SW 1271 (cell line): ENCODE measurements at regions not wholly inside any gene's neighbourhood (a gene's known extent, or its start where the extent isn't known, plus 50 kb on each side); places are given as distances from the start of the nearest gene placed in this dataset.
A peak's percentile ranks its signal among the peaks of the same experiment; 100 is the strongest.
"Not testable (repeated sequence)": the region's sequence is repeated elsewhere in the genome, so short reads cannot be mapped to it uniquely, and the experiment has no call there.

Experiments
- DNase-seq, 2 experiments: peaks; one replicate each; lab custom pipeline; 2025; lab: John Stamatoyannopoulos, UW

DNA sequence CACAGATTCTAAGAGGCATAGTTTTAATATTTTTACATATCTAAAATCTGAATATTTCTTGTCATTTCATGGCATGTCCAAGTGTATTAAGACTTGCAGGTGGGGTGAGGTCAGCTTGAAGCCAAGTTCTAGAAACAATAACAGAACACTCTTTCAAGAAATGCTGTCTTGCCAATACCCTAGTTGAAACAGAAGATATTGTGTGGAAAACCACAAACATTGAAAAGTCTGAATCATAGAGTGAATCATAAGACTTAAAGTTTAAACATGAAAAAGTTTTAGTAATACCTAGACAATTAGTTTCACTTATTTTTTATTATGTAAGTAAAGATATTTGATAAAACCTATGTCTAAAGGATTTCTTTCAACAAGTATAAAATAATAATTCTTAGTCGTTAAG is 191.5 kb upstream of the CAND1 start:
- no peak for DNase-seq

DNA sequence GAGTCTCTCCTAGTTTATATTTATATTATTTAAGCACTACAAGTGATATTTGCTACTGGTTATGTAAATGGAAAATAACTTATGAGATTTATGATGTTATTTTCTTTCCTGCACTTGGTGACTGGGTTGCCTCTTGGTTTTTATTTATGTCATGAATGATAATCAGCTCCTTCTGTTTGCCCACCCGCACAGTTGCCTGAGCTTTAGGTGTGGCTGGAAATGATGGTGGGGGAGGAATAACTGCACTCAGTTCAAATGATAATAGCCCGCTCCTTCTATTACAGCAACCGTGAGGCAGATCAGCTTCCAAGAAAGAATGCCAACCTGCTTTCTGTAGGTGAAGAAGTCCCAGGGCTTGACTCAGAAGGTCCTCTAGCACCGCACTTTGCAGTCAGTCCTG is 190.2 kb upstream of the CAND1 start:
- DNase-seq: no peak

DNA sequence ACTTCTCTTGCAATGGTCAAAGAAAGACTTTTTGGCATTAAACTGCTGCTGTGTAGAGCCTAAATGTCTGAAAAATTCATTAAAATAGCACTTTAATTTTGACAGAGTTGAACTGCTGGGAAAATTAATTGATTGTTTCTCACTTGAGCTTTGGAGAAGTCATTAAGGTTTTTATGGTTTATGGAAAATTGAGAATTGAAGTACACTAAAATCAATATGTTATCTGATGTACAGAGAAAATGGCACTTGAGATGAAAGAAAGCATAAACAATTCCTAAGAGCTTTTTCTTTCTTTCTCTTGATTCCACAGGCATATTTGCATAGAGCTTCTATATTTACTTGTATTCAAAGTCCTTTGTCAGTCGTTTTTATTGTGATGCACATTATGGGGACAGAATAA is 188.5 kb upstream of the CAND1 start:
- DNase-seq: no peak

DNA sequence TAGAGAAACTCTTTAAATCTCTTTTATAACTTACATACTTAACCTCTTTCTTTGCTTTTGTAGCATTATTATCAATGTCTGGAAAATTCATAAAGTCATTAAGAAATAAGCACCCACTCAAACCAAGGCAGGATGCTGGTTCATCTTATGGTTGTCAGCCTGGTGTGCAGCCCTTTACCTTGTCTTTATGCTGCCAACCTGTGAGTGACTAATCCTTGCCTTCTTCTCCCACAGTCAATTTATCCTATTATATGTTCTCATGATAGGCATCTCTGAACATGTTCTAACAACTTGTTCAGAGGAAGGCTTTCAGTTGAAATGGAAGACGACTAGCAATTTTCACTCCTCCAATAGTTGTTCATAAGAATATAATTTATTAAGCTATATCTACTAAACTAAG is 186.9 kb upstream of the CAND1 start:
- no peak for DNase-seq

DNA sequence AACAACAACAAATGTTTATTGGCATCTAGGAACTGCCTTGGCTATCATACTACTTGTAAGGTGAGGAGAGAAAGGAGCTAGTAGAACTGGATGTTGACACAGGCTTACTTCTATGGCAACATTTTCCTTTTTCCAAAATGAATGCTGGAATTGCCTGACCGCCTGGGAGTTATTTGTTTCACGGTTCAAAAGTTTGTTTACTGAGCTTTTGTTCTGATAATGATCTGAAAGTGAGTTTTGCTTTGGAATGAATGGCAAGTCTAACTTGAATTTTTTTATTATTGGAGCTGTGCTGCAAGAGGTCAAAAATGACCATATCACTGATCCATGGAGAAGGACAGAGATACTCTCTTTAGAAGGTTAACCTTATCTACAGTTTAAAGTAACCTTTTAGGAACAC is 183.5 kb upstream of the CAND1 start:
- no peak for DNase-seq

DNA sequence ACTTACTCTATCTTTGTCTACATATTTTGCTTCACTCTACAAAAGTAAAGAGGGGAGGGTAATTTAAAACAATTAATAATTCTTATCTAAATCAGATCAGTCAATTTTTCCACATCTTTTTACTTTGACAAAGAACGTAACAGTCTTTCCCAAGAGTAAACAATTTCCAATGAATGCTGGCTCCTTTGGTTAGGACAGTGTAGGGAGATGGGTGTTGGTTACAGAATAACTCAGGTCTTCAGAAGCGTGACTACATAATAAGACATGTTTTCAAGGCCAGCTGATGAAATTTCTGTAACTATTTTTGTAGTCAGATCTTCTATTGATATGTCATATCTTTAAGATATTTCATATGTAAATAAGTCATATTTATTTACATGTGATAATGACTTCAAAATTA is 183.0 kb upstream of the CAND1 start:
- no peak for DNase-seq

DNA sequence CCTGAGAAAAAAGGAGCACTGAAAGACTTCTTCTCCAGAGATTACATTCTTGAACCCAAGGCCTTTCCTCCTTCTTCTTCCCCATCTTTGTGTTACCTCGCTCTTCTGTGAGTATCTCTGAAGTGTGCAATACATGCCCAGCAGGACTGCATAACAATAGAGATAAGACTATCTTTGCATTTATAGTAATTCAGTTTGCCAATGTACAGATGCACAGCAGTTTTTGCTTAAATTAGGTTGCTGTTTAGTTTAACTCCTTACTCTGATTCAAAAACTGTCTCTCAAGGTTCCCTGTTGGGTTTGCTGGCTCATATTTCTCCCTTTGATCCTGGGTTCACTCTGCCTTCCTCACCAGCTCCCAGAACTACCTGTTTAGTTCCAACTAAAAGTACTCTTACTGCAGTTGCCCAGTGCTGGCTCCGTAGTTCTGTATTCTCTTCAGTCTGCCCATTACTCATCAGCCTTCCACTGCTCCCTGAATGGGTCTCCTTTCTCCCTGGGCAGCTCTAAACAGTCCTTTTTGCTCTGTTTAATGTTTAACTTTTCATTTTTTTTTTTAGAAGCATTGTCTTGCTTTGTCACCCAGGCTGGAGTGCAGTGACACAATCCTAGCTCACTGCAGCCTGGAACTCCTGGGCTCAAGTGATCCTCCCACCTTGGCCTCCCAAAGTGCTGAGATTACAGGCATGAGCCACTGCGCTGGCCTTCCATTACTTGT is 180.6 kb upstream of the CAND1 start:
- DNase-seq: no peak

DNA sequence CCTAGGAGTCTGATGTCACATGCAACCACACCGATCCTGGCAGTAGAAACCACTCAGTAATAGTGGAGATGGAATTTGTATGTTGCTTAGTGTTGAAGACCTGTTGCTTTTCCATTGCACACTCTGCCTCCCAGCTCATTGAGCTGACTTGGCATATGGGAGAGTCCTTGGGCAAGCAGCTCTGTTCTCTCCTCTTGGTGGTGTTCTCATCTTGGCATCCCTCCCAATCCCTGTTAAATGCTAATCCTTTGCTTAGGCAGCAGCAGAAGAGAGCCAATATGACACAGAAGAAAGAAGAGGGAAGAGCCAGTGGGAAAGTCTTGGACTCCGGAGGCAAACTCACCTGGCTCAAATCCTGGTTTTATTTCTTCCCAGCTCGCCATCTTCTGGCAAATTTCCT is 178.0 kb upstream of the CAND1 start:
- no peak for DNase-seq

DNA sequence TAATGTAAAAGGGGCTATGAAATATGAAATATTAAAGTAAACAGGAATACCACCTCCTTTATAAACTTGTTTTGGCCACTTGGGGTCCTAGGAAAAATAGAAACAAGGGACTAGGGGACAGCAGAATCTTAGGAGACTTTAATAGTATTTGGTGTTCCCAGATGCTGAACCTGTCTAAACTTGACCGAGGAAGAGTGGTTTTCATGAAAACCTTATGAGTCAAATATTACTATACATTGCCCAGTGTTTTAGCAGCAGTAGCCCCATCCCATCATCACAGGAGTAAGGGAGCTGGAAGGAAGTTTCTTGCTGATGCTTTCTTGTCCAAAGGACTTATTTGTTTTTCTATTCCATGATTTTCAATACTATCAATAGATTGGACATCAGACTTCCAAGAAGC is 177.5 kb upstream of the CAND1 start:
- no peak for DNase-seq

DNA sequence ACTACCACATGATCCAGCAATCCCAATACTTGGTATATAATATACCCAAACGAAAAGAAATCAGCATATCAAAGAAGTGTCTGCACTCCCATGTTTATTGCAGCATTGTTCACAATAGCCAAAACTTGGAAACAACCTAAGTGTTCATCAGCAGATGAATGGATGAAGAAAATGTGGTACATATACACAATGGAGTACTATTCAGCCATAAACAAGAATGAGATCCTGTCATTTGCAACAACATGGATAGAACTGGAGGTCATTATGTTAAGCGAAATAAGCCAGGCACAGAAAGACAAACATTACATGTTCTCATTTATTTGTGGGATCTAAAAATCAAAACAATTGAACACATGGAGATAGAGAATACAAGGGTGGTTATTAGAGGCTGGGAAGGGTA is 176.2 kb upstream of the CAND1 start:
- not testable (repeated sequence) for DNase-seq

DNA sequence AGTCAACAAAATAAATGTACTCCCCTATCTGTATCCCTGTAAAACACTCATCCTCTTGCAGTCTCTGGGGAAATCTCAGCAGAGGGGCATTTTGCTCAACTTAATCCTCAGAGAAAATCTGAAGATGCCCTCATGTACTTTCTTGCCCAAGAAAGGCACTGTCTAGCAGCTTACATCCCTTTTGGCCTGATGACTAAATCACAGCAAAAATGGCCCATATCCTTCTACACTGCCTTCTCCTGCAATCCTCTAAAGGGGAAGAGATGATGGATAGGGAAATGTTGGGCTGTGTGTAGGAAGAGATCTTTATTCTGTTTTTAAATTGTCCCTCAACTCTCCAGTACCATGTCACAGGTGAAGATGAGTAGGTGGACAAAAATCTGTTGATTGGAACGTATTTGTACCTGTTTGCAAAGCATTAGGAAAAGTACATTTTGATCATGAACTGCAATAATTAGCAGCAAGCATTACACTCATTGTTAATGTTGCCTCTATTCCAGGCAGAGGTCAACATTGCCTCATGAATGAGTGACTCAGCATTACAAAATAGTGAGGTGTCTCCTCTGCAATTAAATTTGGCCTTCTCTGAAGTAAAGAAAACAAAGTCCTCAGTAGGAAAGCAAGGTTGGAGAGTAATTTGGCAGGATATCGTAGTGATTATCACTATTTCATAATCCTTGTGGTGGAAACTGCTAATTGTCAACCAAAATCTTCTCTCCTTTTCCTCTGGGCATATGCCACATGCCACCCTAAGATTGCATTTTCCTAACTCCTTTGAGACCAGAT is 172.4 kb upstream of the CAND1 start:
- peak in 1 of 2 experiments; percentile 9 for DNase-seq

DNA sequence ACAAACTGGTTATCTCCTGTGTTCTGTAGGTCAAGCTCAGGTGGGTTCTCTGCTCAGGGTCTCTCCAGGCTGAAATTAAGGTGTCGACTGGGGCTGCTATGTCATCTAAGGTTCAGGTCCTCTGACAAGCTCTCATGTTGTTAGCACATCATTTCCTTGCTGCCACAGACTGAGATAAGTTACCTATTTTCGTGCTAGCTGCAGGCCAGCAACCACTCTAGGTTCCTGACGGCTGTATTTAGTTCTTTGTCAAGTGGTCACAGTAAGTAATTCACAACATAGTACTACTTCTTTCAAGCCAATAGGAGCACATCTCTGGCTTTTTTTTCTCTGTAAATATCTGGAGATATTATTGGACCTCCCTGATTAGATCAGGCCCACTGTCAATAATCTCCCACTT is 169.3 kb upstream of the CAND1 start:
- DNase-seq: no peak

DNA sequence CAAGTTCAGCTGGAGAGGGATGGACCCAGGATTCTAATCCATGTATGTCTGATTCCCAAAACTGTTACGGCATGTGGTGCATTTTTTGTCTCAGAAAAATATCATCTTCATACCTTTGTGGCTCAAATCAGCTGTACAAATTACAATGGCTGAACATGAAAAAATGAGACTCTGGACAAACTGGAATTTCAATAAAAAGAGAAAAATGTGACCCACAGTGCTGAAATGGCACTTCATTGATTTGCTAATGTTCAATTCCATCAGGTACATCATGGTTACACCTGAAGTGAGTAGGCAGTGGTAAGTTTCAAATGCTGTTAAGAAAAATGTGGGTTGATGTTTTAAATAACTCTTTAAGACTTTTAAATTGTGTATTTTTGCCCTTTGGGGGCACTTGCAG is 165.6 kb upstream of the CAND1 start:
- DNase-seq: no peak

DNA sequence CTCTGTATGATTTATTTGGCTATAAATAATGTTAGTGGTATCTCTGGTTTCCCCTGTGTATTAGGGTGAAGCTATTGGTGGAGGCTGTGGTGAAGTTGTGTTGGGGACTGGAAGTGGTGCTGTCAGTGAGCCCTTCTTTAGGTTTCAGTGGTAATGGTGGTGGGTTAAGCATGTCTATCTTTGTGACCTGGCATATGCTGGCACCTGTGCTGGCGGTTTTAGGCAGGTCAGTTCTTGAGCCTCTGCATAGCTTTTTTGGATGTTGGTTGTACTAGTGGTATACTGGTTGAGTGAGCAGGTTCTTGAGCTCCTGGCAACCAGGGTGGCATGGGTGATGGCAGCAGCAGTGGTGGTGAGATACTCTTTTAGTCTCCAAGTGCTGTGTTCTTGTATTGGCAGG is 161.9 kb upstream of the CAND1 start:
- DNase-seq: no peak

DNA sequence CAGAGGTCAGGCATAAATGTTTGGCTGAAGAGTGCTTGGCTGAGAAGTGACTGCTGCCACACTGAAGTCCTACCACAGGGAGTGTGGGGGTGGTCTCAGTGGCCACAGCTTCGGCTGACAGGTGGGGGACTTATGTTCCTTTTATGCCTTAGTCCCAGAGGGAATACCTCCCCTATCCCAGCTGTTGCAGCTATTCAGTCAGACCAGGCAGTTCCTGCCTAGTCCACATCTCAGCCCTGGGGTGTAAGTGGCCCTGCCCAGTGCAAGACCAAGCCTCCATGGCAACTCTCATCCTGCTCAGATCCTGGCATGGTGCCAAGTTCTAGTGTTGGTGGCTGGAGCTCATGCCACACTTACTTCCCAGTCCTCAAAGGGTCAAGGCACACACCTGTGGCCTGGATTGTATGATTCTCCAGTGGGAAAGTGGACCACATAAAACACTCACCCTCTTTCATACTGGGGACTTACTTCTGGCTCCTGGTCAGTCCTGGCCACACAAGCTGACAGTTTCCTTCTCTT is 161.3 kb upstream of the CAND1 start:
- no peak for DNase-seq

DNA sequence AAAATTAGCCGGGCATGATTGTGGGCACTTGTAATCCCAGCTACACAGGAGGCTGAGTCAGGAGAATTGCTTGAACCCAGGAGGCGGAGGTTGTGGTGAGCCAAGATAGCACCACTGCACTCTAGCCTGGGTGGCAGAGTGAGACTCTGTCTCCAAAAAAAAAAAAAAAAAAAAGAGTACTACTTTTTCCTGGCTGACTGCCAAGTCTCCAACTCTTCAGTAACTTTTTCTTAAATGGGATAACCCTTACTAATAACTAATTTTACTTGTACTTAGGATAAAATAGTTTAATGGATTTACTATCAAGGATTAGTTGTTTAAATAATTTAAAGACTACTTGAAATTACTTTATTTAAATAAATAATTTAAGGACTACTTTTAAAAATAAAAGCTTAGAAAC is 158.8 kb upstream of the CAND1 start:
- DNase-seq: not testable (repeated sequence)

DNA sequence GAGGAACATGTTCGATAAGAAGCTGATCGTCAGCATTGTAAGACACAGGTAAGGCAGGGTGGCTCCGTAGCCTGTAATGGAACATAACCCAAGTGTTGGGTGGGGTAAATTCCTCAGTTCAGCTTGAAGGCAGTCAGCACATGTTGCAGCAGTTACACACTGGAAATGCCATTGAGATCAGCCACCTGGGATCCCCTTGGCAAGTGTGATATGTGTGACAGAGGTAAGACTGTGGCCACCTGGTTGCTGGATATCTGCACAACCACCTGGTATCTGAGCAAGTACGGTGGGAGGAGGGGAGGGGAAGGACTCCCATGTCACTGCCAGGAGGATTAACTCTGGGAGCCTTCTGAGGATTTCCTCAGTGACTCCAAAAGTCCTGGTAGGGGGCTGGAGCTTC is 158.0 kb upstream of the CAND1 start:
- no peak for DNase-seq

DNA sequence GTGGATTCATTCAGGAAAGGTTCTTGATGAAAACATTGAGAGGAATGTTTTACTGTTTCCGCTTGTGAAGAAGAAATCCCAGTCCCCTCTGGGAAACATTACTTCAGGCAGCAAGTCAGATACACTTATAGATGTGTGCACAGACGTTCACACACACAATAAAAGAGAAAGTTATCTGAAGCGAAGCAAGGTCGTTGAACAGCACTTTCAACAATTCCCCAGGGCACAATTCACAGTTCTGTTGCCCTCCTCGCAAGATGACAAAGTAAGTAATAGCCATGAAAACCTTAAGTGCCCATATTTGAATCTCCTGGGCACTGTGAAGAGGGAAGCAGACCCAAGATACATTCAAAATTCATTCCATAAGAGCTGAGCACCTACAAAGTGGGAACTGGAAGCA is 156.6 kb upstream of the CAND1 start:
- DNase-seq: no peak

DNA sequence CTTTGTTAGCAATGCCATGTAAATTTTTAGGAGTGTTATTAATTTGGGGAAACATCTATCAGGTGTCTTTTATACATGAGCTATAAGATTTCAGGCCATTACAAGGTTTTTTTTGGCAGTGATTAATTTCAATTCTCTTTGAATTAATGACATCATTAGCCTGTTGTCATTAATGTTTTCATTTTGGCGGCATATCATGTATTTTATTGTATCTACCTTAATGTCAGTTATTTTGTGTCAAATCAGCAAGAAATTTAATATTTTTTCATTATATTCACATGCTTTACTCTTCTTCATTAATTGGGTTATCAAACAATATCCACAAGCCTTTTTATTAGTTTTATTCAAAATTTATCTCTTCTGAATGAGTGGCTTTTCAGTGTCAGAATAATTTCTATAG is 153.0 kb upstream of the CAND1 start:
- DNase-seq: no peak

DNA sequence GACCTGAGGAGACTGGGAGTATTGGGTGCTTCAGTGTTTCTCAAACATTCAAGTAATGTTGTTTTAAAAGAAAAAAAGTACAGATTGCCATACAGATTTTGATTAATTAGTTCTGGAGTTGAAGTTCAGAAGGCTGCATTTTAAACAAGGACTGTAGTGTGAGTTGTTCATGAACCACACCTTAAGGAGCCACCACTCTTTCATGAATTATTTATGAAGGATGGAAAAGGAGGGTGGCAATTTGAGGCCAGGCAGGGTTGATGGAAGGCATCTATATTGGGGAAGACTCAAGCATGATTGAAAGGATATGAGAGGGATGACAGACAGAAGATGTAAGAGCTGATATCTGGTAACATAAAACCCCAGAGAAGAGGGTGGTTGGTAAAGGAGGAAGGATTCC is 146.6 kb upstream of the CAND1 start:
- no peak for DNase-seq

DNA sequence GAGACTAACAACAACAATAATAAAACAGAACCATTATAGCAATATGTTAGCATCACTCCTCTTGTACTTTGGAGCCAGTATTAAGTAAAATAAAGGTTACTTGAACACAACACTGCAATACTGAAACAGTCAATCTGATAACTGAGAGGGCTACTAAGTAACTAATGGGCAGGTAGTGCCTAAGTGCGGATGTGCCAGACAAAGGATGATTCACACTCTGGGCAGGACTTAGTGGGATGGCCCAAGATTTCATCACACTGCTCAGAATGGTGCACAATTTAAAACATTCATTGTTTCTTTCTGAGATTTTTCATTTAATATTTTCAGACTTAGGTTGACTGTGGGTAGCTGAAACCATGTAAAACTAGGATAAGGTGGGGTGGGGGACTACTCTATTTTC is 131.9 kb upstream of the CAND1 start:
- no peak for DNase-seq

DNA sequence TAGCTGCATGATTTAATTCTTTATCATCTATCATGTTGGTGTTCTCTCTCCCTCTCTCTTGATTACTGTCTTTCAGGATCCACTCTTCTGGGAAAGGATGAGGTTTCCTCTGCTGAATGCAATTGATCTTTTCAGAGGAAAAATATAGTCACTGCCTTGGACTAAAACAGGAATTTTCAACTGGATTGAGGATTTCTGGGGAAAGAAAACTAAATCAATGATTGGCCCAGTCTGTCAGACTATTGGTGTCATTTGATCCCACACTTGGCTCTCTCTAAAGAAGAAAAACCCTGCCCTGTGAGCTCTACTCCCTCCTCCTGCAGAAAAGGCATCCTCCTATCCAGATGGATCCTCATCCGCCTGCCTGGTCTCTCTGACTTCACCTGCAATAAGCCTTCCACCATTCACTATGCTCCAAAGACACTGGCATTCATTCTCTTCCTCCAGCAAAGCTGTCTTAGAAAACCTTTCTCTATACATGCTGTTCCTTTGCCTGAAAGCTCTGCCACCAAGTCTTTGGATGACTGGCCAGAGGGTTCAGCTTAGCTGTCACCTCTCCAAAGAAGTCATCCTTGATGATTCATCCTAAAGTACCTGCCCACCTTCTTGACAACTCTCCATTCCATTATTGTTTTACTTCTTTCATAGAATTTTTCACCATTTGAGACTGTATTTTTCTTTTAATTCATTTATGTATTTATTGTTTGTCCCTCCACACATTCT is 127.7 kb upstream of the CAND1 start:
- DNase-seq: no peak

DNA sequence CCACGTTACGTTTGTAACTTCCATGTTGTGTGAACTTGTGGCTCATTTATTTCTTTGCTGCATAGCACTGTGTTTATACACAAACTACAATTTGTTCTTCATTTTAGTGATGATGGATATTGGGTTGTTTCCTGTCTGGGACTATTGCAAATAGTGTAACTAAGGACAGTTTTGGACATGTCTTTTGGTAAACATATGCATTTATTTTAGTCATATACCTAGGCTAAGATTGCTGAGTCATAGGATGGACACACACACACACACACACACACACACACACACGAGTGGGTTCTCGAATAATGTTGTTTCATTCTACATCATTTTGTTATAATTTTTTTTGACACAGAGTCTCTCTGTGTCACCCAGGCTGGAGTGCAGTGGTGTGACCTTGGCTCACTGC is 123.5 kb upstream of the CAND1 start:
- DNase-seq: no peak
